ENCODE measurements at regions not wholly inside any gene's neighbourhood (a gene's known extent, or its start where the extent isn't known, plus 50 kb on each side); places are given as distances from the start of the nearest gene placed in this dataset.

- in situ Hi-C loops (cut with MboI; ENCODE audit: low sequenced_read_pairs, unreplicated experiment), result no loop called here
- peak; percentile 40 for TF ChIP-seq CTCF (IDR thresholded peaks at IDR 0.05; ENCODE audit: borderline replicate concordance, control extremely low read depth, extremely low read depth, insufficient read depth, missing control alignments)
- peak; percentile 6 for DNase-seq (ENCODE audit: low spot score)
Observed at GRCh38 chr1:102191723-102192122, 195.0 kb upstream of the OLFM3 start.

- no peak for DNase-seq (ENCODE audit: low spot score)
- in situ Hi-C loops (cut with MboI; ENCODE audit: low sequenced_read_pairs, unreplicated experiment), result no loop called here
- TF ChIP-seq CTCF (IDR thresholded peaks at IDR 0.05; ENCODE audit: borderline replicate concordance, control extremely low read depth, extremely low read depth, insufficient read depth, missing control alignments), result no peak
Observed at GRCh38 chr1:102190429-102190828, 193.7 kb upstream of the OLFM3 start.

GRCh38 chr1:102186536-102186935 lies 189.8 kb upstream of the OLFM3 start:
- no peak for TF ChIP-seq CTCF (IDR thresholded peaks at IDR 0.05; ENCODE audit: borderline replicate concordance, control extremely low read depth, extremely low read depth, insufficient read depth, missing control alignments)
- in situ Hi-C loops (cut with MboI; ENCODE audit: low sequenced_read_pairs, unreplicated experiment), result no loop called here
- DNase-seq (ENCODE audit: low spot score), result no peak

- no peak for TF ChIP-seq CTCF (IDR thresholded peaks at IDR 0.05; ENCODE audit: borderline replicate concordance, control extremely low read depth, extremely low read depth, insufficient read depth, missing control alignments)
- in situ Hi-C loops (cut with MboI; ENCODE audit: low sequenced_read_pairs, unreplicated experiment), result no loop called here
- DNase-seq (ENCODE audit: low spot score), result no peak
Observed at GRCh38 chr1:102185260-102185659, 188.5 kb upstream of the OLFM3 start.

- no peak for DNase-seq (ENCODE audit: low spot score)
- no peak for TF ChIP-seq CTCF (IDR thresholded peaks at IDR 0.05; ENCODE audit: borderline replicate concordance, control extremely low read depth, extremely low read depth, insufficient read depth, missing control alignments)
- in situ Hi-C loops (cut with MboI; ENCODE audit: low sequenced_read_pairs, unreplicated experiment), result no loop called here
Observed at GRCh38 chr1:102184477-102184876, 187.8 kb upstream of the OLFM3 start.

- no peak for DNase-seq (ENCODE audit: low spot score)
- in situ Hi-C loops (cut with MboI; ENCODE audit: low sequenced_read_pairs, unreplicated experiment), result no loop called here
- no peak for TF ChIP-seq CTCF (IDR thresholded peaks at IDR 0.05; ENCODE audit: borderline replicate concordance, control extremely low read depth, extremely low read depth, insufficient read depth, missing control alignments)
Observed at GRCh38 chr1:102183711-102184110, 187.0 kb upstream of the OLFM3 start.
